Uterus (tissue), 2 donors: ENCODE measurements at regions not wholly inside any gene's neighbourhood (a gene's known extent, or its start where the extent isn't known, plus 50 kb on each side); places are given as distances from the start of the nearest gene placed in this dataset.

Source experiments
- POLR2A ChIP-seq, 2 donors: fragments of 450-650 bp; IDR thresholded peaks; one replicate each; pipeline ENCODE4 v1.6.1; 2016; ENCODE audit warnings: antibody characterized with exemption in 2 of 2, mild to moderate bottlenecking in 1 of 2, moderate library complexity in 1 of 2
- TF ChIP-seq, protein P1 (sequence below), 4 experiments: fragments of 200-600 bp in 2 of 4; fragments of 450-650 bp in 2 of 4; sonication (generic) in 2 of 4; IDR thresholded peaks; one replicate each; pipeline ENCODE4 v1.5.1; 2016 to 2019; ENCODE audit warnings: antibody characterized with exemption in 4 of 4, mild to moderate bottlenecking in 2 of 4, moderate library complexity in 1 of 4

- TF ChIP-seq, protein P1, sequence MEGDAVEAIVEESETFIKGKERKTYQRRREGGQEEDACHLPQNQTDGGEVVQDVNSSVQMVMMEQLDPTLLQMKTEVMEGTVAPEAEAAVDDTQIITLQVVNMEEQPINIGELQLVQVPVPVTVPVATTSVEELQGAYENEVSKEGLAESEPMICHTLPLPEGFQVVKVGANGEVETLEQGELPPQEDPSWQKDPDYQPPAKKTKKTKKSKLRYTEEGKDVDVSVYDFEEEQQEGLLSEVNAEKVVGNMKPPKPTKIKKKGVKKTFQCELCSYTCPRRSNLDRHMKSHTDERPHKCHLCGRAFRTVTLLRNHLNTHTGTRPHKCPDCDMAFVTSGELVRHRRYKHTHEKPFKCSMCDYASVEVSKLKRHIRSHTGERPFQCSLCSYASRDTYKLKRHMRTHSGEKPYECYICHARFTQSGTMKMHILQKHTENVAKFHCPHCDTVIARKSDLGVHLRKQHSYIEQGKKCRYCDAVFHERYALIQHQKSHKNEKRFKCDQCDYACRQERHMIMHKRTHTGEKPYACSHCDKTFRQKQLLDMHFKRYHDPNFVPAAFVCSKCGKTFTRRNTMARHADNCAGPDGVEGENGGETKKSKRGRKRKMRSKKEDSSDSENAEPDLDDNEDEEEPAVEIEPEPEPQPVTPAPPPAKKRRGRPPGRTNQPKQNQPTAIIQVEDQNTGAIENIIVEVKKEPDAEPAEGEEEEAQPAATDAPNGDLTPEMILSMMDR (IDR thresholded peaks at IDR 0.05) = no peak
- TF ChIP-seq POLR2A (IDR thresholded peaks at IDR 0.05) = no peak
Observed at GRCh38 chr6:168196385-168196860, 117.4 kb upstream of the FRMD1 start.
